GM12878 (cell line): ENCODE measurements at regions not wholly inside any gene's neighbourhood (a gene's known extent, or its start where the extent isn't known, plus 50 kb on each side); places are given as distances from the start of the nearest gene placed in this dataset.

ENCODE experiments used
- CBX3 ChIP-seq: fragments of 200-600 bp; sonication (generic); IDR thresholded peaks from 2 replicates; pipeline ENCODE4 v1.6.1; 2016; ENCODE audit warnings: low read depth, borderline replicate concordance
- CBX5 ChIP-seq: sonication (generic); IDR thresholded peaks from 2 replicates; pipeline ENCODE4 v1.6.1; 2016; ENCODE audit warnings: low read depth, moderate library complexity, mild to moderate bottlenecking, inconsistent platforms
- CEBPB ChIP-seq, 2 experiments: fragments of 150-350 bp in 1 of 2; IDR thresholded peaks; 2 replicates each; pipeline ENCODE4 v1.6.1; 2012 to 2014; ENCODE audit warnings: low read depth in 2 of 2, low read length in 2 of 2, borderline replicate concordance in 1 of 2, inconsistent platforms in 1 of 2
- CHD2 ChIP-seq: IDR thresholded peaks from 2 replicates; pipeline ENCODE4 v1.6.1; 2011; ENCODE audit warnings: low read depth, low read length, improper control_type of control experiment, borderline replicate concordance
- CREB1 ChIP-seq: IDR thresholded peaks from 2 replicates; pipeline ENCODE4 v1.6.1; 2012; ENCODE audit warnings: low read depth, mild to moderate bottlenecking, inconsistent platforms
- CREM ChIP-seq: IDR thresholded peaks from 2 replicates; pipeline ENCODE4 v1.6.1; 2014; ENCODE audit warnings: antibody characterized with exemption, low read depth
- EED ChIP-seq: sonication (generic); IDR thresholded peaks from 2 replicates; pipeline ENCODE4 v1.6.1; 2016; ENCODE audit warnings: antibody characterized with exemption, low read depth
- HCFC1 ChIP-seq: fragments of 150-350 bp; IDR thresholded peaks from 2 replicates; pipeline ENCODE4 v1.6.1; 2014; ENCODE audit warnings: low read length
- HDGF ChIP-seq: fragments of 450-650 bp; IDR thresholded peaks from 2 replicates; pipeline ENCODE4 v1.6.1; 2016; ENCODE audit warnings: antibody characterized with exemption
- IKZF2 ChIP-seq, 2 experiments: fragments of 450-650 bp; IDR thresholded peaks; 2 replicates each; pipeline ENCODE4 v1.6.1; 2017; ENCODE audit warnings: mild to moderate bottlenecking in 2 of 2, moderate library complexity in 2 of 2
- IRF4 ChIP-seq: IDR thresholded peaks from 2 replicates; pipeline ENCODE4 v1.6.1; 2011; ENCODE audit warnings: low read depth, low read length
- KDM1A ChIP-seq: fragments of 200-600 bp; sonication (generic); IDR thresholded peaks from 2 replicates; pipeline ENCODE4 v1.6.1; 2016; ENCODE audit warnings: borderline replicate concordance
- MEF2B ChIP-seq: fragments of 450-650 bp; IDR thresholded peaks from 2 replicates; pipeline ENCODE4 v1.6.1; 2018; ENCODE audit warnings: mild to moderate bottlenecking, moderate library complexity; ENCODE audit not compliant: partially characterized antibody, poor library complexity, severe bottlenecking
- NBN ChIP-seq: fragments of 450-650 bp; IDR thresholded peaks from 2 replicates; pipeline ENCODE4 v1.6.1; 2016
- NFYA ChIP-seq: IDR thresholded peaks from 2 replicates; pipeline ENCODE4 v1.6.1; 2011; ENCODE audit warnings: low read depth, mild to moderate bottlenecking, low read length, improper control_type of control experiment, borderline replicate concordance
- POU2F2 ChIP-seq: IDR thresholded peaks from 3 replicates; pipeline ENCODE4 v1.6.1; 2011; ENCODE audit warnings: low read depth, mild to moderate bottlenecking, low read length, borderline replicate concordance
- RUNX3 ChIP-seq: IDR thresholded peaks from 2 replicates; pipeline ENCODE4 v1.6.1; 2012; ENCODE audit warnings: low read length, inconsistent platforms
- SP1 ChIP-seq: IDR thresholded peaks from one replicate; pipeline ENCODE4 v1.6.1; 2011; ENCODE audit warnings: low read depth, low read length
- ZBTB33 ChIP-seq: fragments of 450-650 bp; IDR thresholded peaks from 2 replicates; pipeline ENCODE4 v1.6.1; 2017; ENCODE audit warnings: mild to moderate bottlenecking
- ZBTB4 ChIP-seq: fragments of 450-650 bp; formaldehyde crosslinking; IDR thresholded peaks from 2 replicates; pipeline ENCODE4 v1.4.0; 2022; ENCODE audit warnings: mild to moderate bottlenecking, moderate library complexity
- ZBTB40 ChIP-seq: fragments of 450-650 bp; IDR thresholded peaks from 2 replicates; pipeline ENCODE4 v1.6.1; 2016; ENCODE audit warnings: mild to moderate bottlenecking, moderate library complexity, borderline replicate concordance
- ZNF217 ChIP-seq: fragments of 450-650 bp; IDR thresholded peaks from 2 replicates; pipeline ENCODE4 v1.6.1; 2017; ENCODE audit warnings: antibody characterized with exemption, mild to moderate bottlenecking
- ZNF24 ChIP-seq: fragments of 450-650 bp; IDR thresholded peaks from 2 replicates; pipeline ENCODE4 v1.6.1; 2017; ENCODE audit warnings: antibody characterized with exemption, mild to moderate bottlenecking

GRCh38 chr6:87929843-87930288 lies 117.8 kb upstream of the SPACA1 start (continued):
- TF ChIP-seq ZBTB4 (CRISPR knock-in tag) (no peak), EED (peak; percentile 91), NBN (peak; percentile 77), CREB1 (0 out of 2 replicates have a peak, but pooled peaks have one; percentile 31), IRF4 (peak; percentile 65; the same call in 1 of the 2 replicates), CREM (0 out of 2 replicates have a peak, but pooled peaks have one; percentile 29), CEBPB (IDR thresholded peaks at IDR 0.05; ENCODE audit: borderline replicate concordance in 1 of 2, low read depth in 2 of 2, low read length in 2 of 2) (no peak), SP1 (no peak), NFYA (no peak), ZBTB40 (no peak), MEF2B (no peak), ZNF217 (no peak), ZBTB33 (no peak), RUNX3 (peak; percentile 63; the same call in 1 of the 2 replicates), HDGF (peak; percentile 66), CBX3 (no peak), HCFC1 (no peak), CBX5 (peak; percentile 71; the same call in 1 of the 2 replicates), KDM1A (no peak), CHD2 (no peak), IKZF2 (IDR thresholded peaks at IDR 0.05) (peak; percentile 78 to 83), ZNF24 (peak; percentile 63; the same call in 1 of the 2 replicates), POU2F2 (peak; percentile 70; the same call in 1 of the 3 replicates)
